Epidermal melanocyte (primary cell): ENCODE measurements at regions not wholly inside any gene's neighbourhood (a gene's known extent, or its start where the extent isn't known, plus 50 kb on each side); places are given as distances from the start of the nearest gene placed in this dataset.

Experiments
- DNase-seq: peaks from one replicate; pipeline ENCODE4 v3.0.0; 2011; ENCODE audit warnings: low spot score; ENCODE audit not compliant: insufficient read length

GRCh38 chr13:73272831-73273230 is 214.0 kb downstream of the KLF5 start:
- DNase-seq: no peak

- DNase-seq: no peak
Observed at GRCh38 chr13:73268306-73268705, 209.5 kb downstream of the KLF5 start.

GRCh38 chr13:73266640-73267180 is 207.9 kb downstream of the KLF5 start:
- DNase-seq: no peak

GRCh38 chr13:73262862-73263627 is 204.2 kb downstream of the KLF5 start:
- no peak for DNase-seq

GRCh38 chr13:73261739-73262216 is 203.0 kb downstream of the KLF5 start:
- DNase-seq: no peak

- DNase-seq: no peak
Observed at GRCh38 chr13:73259061-73260017, 200.5 kb downstream of the KLF5 start.

GRCh38 chr13:73258406-73258805 is 199.6 kb downstream of the KLF5 start:
- DNase-seq: no peak

GRCh38 chr13:73254827-73255226 is 196.0 kb downstream of the KLF5 start:
- no peak for DNase-seq

- DNase-seq: no peak
Observed at GRCh38 chr13:73251626-73252265, 192.9 kb downstream of the KLF5 start.

GRCh38 chr13:73250061-73250460 is 191.3 kb downstream of the KLF5 start:
- DNase-seq: no peak

- no peak for DNase-seq
Observed at GRCh38 chr13:73248711-73249580, 190.1 kb downstream of the KLF5 start.

- DNase-seq: no peak
Observed at GRCh38 chr13:73248154-73248553, 189.3 kb downstream of the KLF5 start.

- no peak for DNase-seq
Observed at GRCh38 chr13:73245246-73245645, 186.4 kb downstream of the KLF5 start.

GRCh38 chr13:73244467-73244866 is 185.7 kb downstream of the KLF5 start:
- no peak for DNase-seq

GRCh38 chr13:73242515-73243015 is 183.8 kb downstream of the KLF5 start:
- DNase-seq: no peak

- no peak for DNase-seq
Observed at GRCh38 chr13:73240193-73240592, 181.4 kb downstream of the KLF5 start.

- DNase-seq: no peak
Observed at GRCh38 chr13:73235385-73235784, 176.6 kb downstream of the KLF5 start.

GRCh38 chr13:73231471-73231870 is 172.7 kb downstream of the KLF5 start:
- no peak for DNase-seq

GRCh38 chr13:73230716-73231115 is 171.9 kb downstream of the KLF5 start:
- no peak for DNase-seq

GRCh38 chr13:73228546-73228945 is 169.7 kb downstream of the KLF5 start:
- DNase-seq: no peak
